ELF-1 (cell line): ENCODE measurements at regions not wholly inside any gene's neighbourhood (a gene's known extent, or its start where the extent isn't known, plus 50 kb on each side); places are given as distances from the start of the nearest gene placed in this dataset.
"Not testable (repeated sequence)": the region's sequence is repeated elsewhere in the genome, so short reads cannot be mapped to it uniquely, and the experiment has no call there.

ENCODE experiments used
- DNase-seq: peaks from one replicate; pipeline ENCODE4 v3.0.0-alpha.2; 2016; ENCODE audit warnings: low read depth, low spot score

DNA sequence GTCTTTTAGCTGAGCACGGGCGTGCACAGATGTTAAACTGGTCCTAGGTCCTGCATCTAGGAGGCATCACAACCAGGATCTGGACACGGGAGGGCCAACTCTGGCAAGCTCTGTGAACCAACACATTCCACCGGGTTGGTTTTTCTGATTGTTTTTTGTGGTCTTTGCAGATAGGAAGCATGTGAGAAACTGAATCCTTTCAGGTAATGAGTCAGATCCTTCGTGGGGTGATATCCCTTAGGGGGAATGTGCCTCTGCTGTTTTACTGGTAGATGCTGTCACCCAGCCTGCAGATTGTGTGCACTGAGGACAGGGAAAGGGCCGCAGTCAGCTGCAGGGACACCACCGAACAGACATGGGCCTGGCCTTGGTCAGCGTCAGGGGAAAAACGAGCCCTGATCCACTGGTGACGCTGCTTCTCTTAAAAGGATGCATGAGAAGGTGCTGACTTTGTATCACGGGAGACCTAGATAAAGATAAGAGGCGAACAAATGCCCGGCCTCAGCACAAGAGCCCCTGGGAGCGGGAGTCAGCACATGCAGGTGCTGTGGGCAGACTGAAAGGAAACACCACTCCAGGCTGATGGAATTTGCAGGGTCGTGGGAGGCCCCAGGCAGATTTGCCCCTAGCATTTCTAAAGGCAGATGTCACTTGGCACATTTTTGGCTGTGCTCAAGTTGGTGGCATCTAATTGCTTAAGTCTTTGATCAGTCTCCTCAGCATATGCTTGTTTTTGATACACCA lies 51.1 kb downstream of the DOP1B start:
- DNase-seq: no peak

DNA sequence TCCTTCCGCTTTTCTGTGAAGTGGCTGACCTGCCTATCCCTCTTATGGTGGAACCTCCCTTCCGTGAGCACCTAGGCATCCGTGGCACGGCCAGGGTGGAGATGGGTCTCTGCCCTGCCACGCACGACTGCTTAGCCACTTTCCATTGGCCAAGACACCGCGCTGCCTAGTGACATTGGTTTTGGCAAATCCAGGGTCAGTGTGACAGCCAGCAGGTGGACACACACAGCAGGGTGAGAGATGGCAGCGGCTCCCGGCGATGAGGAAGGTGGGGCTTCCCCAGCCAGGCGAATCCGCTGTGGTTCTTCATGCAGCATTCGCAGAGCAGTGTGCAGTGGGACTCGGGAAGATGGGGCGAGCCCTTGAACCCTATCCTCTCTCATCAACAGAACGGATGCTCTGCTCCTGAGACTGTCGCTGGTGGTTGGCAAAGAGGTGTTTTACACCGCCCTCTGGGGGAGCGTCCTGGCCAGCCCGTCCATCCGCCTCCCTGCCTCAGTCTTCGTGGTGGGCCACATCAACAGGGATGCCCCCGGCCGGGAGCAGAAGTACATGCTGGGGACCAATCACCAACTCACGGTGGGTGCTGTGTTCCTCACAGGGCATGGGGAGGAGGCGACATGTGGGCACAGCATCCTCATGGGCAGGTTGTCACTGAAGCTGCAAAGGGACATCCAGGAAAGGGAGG lies 51.8 kb downstream of the DOP1B start:
- no peak for DNase-seq

DNA sequence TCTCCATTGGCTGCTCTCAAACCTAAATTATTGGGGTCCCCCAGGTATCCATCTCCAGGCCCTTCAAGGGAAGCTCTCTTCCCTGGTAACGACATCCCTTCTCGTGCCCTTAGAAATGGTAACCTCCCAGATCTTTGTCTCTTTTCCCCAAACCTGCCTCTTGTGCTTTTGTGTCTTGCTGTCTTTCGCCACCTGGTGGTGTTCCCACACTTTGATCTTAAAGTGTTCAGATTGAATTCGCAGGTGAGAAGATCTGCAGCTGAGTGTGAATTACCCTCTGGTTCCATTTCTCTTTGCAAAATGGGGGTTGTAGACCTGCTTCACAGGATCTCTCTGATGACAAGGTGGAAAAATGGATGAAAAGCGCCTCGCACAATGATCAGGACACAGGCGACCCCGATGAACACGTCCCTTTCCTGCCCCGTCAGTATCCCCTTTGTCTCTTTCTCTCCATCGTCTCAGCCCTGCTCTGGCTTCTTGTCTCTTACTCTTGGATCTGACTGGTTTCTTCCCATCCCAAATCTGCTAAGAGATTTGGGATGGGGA lies 53.1 kb downstream of the DOP1B start:
- DNase-seq: peak; percentile 75

DNA sequence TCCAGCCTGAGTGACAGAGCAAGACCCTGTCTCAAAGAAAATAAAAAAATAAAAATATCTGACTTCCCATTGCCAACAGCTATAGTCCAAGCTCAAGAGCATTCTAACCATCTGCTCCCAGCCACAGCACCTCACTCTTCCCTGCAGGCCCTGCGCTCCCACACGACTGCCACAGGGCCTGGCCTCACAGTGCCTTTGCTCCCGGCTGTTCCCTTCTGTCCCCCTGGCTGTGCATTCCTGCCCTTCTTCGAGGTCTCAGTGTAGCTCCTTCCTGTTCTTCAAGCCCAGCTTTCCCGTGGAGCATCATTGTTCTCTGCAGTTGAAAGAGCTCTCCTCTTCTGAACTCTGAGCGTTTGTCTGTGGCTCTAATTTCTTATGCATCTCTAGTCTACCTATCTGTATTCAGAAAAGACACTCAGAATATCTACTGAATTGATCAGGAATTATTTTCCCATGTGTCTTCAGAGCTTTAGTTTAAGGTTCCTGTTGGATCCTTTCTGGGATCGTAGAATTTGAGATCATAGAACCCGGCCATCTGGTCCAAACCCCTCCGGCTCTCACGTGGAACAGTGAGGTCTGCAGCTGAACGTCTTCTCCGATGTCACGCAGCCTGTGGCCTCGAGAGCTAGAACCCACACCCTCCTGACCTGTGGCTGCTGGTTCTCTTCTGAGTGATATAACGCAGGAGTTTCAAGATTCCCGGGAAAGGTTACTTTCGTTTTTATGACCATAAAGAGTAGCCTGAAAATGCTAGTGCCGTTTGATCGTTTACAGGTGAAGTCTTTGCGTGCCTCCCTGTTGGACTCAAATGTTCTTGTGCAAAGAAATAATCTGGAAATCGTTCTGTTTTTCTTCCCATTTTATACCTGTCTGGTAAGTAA lies 54.4 kb downstream of the DOP1B start:
- DNase-seq: peak; percentile 75

DNA sequence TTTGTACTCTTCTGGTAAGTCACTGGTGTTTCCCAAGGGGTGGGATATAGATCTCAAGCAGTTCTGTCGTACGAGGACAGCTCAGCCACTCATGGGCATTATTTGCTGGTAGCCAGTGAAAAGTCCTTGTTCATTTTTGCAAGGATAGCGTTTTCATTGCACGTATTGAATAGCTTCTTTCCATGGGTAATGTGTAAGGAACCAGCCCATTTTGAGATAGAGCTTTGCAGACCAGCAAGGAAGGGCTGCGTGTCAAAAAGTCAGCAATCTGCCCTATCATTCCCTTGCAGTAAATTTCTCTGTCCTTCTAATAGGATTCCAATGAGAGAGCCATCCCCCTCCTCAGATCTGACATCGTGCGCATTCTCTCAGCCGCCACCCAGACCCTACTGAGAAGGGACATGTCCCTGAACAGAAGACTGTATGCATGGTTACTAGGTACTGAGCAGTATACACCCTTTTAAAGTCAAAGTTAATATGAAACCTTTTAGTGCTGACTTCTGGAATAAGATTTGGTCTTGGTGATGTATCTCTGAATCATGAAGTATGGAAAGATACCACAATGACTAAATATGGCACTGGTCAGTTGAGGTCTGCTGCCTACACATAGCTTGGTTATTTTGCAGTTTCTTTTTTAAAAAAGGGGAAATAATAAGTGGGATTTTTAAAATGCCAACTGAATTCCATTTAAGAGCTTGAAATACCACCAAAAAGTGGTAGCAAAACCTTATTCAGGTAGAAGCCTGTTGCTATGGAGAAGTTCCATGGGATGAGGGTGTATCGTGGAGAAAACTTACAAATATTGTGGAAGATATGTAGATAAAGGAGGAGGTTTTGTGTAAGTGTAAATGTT lies 55.3 kb downstream of the DOP1B start:
- DNase-seq: no peak

DNA sequence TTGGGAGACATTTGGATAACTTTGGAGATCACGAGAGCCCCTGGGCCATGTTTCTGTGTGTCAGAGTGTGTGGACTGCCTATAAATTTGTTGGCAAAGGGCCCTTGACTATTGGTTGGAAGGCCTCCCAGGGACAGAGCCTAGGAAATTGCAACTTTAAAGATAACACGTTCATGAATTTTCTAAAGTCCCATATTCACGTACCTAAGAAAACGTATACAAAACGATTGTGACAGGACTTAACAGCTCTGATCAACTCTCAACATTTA lies 55.8 kb downstream of the DOP1B start:
- DNase-seq: no peak

DNA sequence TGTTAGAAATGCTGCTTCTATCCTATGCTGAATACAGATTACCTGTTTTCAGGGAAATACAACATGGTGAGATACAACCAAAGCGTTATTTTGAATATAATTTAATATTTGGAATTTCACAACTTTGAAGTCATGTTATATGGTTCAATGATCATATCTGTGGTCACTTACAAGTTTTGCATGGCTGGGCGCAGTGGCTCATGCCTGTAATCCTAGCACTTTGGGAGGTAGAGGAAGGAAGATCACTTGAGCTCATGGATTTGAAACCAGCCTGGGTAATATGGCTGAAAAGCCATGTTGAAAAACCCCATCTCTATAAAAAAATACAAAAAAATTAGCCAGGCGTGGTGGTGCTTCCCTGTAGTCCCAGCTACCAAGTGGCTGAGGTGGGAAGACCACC lies 57.9 kb downstream of the DOP1B start:
- no peak for DNase-seq

DNA sequence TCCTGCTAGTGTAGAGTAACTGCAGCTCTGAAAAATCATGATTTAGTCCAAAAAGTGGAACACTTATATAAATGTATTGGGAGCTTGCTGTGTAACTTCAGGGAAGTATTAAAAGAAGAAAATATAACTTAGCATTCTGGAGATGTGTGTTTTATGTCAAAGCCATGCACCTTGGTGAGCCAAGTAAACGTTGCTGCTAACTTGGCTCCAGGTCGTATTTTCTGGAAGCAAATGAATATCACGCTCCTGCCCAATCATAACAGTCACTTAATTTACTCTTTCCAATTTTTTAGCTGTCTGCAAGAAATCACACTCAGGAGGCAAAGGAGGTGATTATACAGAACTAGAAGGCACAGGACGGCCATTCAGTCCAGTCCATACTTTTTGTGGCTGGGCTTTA lies 61.1 kb downstream of the DOP1B start:
- DNase-seq: no peak

DNA sequence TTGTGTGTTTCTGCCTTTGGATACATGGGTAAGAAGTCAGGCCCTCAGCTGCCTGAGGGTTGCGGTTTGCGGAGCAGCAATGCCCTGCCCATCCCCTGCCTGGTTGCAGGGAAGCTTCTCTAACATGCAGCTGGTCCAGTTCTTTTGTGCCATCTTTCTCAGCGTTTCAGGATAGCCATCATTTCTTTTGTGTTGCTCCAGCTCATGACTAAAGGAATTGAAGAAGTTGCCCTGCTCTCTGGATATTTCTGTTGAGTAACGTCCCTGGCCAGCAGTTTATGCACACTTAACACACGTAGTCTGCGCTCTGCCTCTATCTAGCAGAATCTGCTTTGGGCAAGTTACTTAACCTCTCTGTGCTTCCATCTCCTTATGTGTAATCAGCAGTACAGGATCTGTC lies 62.1 kb downstream of the DOP1B start:
- no peak for DNase-seq

DNA sequence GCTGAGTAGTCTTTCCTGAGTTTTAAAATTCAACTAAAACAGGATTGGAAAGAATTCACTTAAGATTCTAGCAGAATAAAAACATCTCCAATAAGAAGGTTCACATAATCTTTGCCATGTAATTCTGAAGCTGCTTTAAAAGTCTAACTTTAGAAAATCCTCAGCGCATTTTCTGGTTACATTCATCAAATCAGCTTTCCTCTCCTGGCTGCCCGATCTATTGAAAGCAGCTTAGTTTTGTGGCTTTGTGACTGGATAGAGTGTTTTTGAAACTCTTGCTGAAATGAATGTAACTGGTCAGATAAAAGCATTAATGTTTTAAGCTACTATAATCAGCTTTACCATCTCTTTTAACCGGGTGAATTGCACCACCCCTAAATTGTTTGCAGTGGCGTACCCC lies 66.8 kb downstream of the DOP1B start:
- no peak for DNase-seq

DNA sequence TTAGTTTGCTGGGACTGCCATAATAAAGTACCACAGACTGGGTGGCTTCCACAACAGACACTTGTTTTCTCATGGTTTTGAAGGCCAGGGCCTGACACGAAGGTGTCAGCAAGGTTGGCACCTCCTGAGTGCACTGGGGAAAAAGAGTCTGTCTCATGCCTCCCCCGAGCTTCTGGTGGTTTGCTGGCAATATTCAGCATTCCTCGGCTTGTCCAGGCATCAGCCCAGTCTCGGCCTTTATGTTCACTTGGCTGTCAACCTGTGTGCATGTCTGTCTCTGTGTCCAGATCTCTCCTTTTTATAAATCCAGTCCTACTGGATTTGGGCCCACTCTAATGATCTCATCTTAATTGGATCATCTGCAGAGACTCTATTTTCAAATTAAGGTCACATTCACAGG lies 72.6 kb downstream of the DOP1B start:
- no peak for DNase-seq

DNA sequence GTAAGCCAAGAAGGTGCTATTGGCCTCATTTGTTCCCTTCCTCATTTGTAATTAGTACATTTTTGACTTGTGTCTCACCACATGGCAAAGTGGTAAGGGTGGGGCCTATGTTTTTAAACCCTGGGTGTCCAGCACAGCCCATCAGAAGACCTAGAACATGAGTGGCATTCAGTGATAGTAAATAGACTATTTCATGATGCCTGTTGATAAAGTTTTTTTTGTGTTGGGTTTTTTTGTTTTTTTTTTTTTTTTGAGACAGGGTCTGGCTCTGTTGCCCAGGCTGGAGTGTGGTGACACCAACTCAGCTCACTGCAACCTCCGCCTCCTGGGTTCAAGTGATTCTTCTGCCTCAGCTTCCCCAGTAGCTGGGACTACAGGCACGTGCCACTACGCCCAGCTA lies 74.8 kb downstream of the DOP1B start:
- not testable (repeated sequence) for DNase-seq

DNA sequence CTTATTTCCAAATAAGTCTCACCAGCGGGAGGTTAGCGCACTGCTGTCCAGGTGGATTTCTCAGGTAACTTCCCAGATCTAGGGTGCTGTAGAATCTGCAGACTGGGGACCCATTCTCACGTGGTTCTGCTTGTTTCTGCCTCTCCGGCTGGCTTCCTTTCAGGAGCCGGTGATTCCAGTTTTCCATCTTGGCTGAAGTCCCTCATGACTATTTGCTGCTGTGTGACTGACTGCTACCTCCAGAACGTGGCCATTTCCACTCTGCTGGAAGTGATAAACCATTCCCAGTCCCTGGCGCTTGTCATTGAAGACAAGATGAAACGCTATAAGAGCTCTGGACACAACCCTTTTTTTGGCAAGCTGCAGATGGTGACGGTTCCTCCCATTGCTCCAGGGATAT lies 76.0 kb downstream of the DOP1B start:
- no peak for DNase-seq

DNA sequence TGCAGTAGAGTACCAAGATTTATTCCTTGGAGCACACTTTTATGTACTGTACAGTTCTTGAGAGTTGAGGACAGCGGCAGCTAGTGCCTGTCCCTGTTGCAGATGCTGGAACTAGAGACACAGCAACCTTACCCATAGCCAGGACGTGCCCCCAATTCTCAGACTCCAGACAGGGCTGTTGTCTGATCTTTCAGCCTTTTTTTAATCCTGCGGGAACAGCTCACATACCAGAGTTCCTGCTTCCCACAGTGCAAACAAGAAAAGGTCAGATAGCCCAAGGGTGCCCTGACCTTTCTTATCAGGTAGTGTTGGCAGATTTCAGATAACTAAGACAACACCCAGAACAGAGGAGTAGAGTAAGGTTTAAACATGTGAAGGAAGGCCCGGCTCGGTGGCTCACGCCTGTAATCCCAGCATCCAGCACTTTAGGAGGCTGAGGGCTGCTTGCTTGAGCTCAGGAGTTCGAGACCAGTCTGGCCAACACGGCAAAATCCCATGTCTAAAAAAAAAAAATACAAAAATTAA lies 78.5 kb downstream of the DOP1B start:
- peak; percentile 92 for DNase-seq

DNA sequence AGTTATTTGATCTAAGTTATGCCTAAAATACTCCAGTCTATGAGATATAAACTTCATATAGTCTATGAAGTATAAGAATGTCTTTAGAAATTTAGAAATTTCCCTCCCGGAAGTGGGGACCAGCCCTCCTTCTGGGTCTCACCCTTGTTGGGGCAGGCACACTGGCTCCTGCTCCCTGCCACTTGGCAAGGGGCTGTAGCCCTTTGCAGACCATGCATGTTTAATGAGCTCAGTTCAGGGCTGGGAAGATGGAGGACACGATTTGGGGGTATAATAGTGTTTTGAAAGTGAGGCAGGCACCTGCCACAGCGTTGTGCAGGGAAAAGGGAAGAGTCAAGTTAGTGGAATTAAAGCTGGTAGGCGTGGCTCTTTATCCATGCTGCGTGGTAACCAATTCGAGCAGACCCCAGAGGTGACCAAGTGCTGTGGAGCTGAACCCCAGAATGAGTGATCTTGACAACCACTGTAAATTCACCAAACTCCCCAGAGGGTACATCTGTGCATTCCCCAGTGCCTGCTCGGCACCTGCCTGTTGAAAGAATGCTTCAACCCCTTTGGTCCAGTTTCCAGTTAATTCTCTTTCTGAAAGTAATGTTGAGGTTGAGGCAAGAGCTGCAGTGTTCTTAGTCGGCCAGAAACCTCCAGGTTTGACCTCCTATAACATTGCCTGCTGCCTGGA lies 79.6 kb downstream of the DOP1B start:
- DNase-seq: no peak

DNA sequence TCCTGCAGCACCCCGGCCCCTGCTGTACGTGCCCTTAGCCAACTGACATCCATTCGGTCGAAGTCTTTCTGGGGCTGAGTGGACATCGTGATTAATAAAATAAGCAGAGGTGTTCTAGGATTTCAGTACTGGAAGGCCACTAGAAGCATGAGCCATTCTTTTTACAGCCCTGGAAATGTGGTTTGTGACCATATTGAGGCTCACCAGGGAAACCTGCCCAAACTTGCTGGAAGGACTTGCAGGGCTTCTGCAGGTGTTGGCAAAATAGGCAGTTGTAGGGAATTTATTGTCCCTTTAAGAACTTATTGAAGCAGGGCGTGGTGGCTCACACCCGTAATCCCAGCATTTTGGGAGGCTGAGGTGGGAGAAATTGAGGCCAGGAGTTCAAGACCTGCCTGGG lies 80.8 kb downstream of the DOP1B start:
- DNase-seq: no peak

DNA sequence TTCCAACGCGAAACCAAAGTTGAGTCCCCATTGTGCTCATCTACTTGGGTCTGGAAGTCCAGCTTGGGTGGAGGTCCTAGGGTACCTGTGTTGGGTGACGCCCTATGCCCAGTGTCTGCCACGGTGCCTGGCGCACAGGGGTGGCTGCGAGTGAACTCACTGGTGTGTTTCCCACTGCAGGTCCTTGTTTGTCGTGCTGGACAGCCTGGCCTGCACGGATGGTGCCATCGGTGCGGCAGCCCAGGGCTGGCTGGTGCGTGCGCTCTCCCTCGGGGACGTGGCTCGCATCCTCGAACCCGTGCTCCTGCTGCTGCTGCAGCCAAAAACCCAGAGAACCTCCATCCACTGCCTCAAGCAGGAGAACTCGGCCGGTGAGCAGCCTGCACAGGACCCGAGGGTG lies 80.4 kb upstream of the MORC3 start:
- no peak for DNase-seq

DNA sequence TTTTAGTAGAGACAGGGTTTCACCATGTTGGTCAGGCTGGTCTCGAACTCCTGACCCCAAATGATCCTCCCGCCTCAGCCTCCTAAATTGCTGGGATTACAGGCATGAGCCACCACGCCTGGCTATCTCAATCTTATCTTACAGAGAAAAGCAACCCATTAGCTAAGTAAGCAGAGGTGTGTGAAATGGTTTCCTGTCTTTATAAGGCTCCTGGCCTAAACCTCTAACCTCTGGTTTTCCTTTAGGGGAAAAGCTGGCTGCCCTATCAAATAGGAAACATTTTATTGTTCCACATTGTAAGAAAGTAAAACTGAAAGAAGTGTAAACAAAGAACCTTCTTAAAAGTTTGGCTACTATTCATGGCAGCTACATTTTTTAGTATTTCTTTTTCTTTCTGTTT lies 78.3 kb upstream of the MORC3 start:
- DNase-seq: no peak

DNA sequence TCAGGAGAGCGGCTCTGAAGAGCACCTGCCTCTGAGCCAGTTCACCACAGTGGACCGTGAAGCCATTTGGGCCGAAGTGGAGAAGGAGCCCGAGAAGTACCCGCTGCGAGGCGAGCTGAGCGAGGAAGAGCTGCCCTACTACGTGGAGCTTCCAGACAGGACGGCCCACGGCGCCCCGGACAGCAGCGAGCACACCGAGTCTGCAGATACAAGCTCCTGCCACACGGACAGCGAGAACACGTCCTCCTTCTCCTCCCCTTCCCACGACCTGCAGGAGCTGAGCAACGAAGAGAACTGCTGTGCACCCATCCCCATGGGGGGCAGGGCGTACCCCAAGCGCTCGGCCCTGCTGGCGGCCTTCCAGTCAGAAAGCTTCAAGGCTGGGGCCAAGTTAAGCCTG lies 74.9 kb upstream of the MORC3 start:
- no peak for DNase-seq

DNA sequence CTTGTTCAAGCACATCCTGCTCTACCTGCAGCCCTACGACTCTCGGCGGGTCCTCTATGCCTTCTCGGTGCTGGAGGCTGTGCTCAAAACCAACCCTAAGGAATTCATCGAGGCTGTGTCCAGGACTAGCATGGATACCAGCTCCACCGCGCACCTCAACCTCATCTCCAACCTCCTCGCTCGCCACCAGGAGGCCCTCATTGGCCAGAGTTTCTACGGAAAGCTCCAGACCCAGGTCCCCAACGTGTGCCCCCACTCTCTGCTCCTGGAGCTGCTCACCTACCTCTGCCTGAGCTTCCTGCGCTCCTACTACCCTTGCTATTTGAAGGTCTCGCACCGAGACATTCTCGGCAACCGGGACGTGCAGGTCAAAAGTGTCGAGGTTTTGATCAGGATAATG lies 74.3 kb upstream of the MORC3 start:
- DNase-seq: peak; percentile 25
